ENCODE measurements at regions not wholly inside any gene's neighbourhood (a gene's known extent, or its start where the extent isn't known, plus 50 kb on each side); places are given as distances from the start of the nearest gene placed in this dataset.

DNA sequence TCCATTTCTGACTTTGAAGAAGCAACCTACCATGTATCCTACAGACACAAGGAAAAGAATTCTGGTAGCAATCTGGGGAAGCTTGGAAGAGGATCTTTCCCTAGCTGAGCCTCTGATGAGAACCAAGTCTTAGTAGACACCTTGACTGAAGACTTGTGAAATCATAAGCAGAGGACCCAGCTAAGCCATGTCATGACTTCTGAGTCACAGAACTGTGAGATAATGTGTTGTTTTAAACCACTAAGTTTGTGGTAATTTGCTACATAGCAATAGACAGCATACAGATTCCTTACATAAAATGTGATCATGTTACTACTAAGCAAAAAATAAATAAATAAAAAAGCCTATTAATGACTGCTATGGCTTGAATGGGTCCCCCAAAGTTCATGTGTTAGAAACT lies 71.3 kb upstream of the ANKRD50 start:
- TF ChIP-seq, protein P1, sequence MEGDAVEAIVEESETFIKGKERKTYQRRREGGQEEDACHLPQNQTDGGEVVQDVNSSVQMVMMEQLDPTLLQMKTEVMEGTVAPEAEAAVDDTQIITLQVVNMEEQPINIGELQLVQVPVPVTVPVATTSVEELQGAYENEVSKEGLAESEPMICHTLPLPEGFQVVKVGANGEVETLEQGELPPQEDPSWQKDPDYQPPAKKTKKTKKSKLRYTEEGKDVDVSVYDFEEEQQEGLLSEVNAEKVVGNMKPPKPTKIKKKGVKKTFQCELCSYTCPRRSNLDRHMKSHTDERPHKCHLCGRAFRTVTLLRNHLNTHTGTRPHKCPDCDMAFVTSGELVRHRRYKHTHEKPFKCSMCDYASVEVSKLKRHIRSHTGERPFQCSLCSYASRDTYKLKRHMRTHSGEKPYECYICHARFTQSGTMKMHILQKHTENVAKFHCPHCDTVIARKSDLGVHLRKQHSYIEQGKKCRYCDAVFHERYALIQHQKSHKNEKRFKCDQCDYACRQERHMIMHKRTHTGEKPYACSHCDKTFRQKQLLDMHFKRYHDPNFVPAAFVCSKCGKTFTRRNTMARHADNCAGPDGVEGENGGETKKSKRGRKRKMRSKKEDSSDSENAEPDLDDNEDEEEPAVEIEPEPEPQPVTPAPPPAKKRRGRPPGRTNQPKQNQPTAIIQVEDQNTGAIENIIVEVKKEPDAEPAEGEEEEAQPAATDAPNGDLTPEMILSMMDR (conservative IDR thresholded peaks at IDR 0.05 in 1 of 2, IDR thresholded peaks at IDR 0.05 in 1 of 2; ENCODE audit: low read depth in 1 of 2, low read length in 2 of 2): no peak
- TF ChIP-seq EZH2 (IDR thresholded peaks at IDR 0.05; ENCODE audit: low read length, missing control alignments): no peak

Data from fibroblast of lung (primary cell).